ENCODE measurements at regions not wholly inside any gene's neighbourhood (a gene's known extent, or its start where the extent isn't known, plus 50 kb on each side); places are given as distances from the start of the nearest gene placed in this dataset.

GRCh38 chr5:64437496-64437895, 68.3 kb upstream of the RGS7BP start:
- TF ChIP-seq CTCF (conservative IDR thresholded peaks at IDR 0.05; ENCODE audit: low read length), result no peak
- TF ChIP-seq EZH2phosphoT487 (IDR thresholded peaks at IDR 0.05; ENCODE audit: borderline replicate concordance, low read depth, low read length), result no peak
